GM18507 (cell line): ENCODE measurements at regions not wholly inside any gene's neighbourhood (a gene's known extent, or its start where the extent isn't known, plus 50 kb on each side); places are given as distances from the start of the nearest gene placed in this dataset.
"Not testable (repeated sequence)": the region's sequence is repeated elsewhere in the genome, so short reads cannot be mapped to it uniquely, and the experiment has no call there.

Experiments
- DNase-seq: peaks from one replicate; pipeline ENCODE4 v3.0.0; 2011; ENCODE audit warnings: low read depth; ENCODE audit not compliant: insufficient read length; ENCODE audit errors: extremely low spot score
- FAIRE-seq: peaks from 2 replicates; lab custom pipeline; 2011; peaks lifted over from hg19 to GRCh38; lab: Jason Lieb, UNC

GRCh38 chr2:131663501-131663900 lies 135.8 kb downstream of the CCDC74A start:
- DNase-seq, FAIRE-seq: not testable (repeated sequence)

- DNase-seq, FAIRE-seq: not testable (repeated sequence)
Observed at GRCh38 chr2:131665716-131666115, 138.0 kb downstream of the CCDC74A start.

- not testable (repeated sequence) for DNase-seq, FAIRE-seq
Observed at GRCh38 chr2:131668794-131669540, 141.3 kb downstream of the CCDC74A start.

GRCh38 chr2:131671841-131672470 lies 144.3 kb downstream of the CCDC74A start:
- FAIRE-seq, DNase-seq: not testable (repeated sequence)

- DNase-seq, FAIRE-seq: not testable (repeated sequence)
Observed at GRCh38 chr2:131672471-131673399, 145.0 kb downstream of the CCDC74A start.

- FAIRE-seq (peak; percentile 26), DNase-seq (peak; percentile 50)
Observed at GRCh38 chr2:131673400-131674173, 145.9 kb downstream of the CCDC74A start.

GRCh38 chr2:131674174-131674507 lies 146.5 kb downstream of the CCDC74A start:
- DNase-seq (no peak), FAIRE-seq (no peak)

GRCh38 chr2:131681611-131682121 lies 154.0 kb downstream of the CCDC74A start:
- not testable (repeated sequence) for DNase-seq, FAIRE-seq

- peak; percentile 64 for FAIRE-seq
- DNase-seq, result peak; percentile 67
Observed at GRCh38 chr2:131682122-131682944, 154.6 kb downstream of the CCDC74A start.

GRCh38 chr2:131682945-131683330 lies 155.2 kb downstream of the CCDC74A start:
- FAIRE-seq, DNase-seq: not testable (repeated sequence)

GRCh38 chr2:131684631-131685316 lies 157.1 kb downstream of the CCDC74A start:
- DNase-seq, FAIRE-seq: not testable (repeated sequence)

GRCh38 chr2:131686164-131686893 lies 158.6 kb downstream of the CCDC74A start:
- FAIRE-seq, result not testable (repeated sequence)

GRCh38 chr2:131686894-131687238 lies 159.2 kb downstream of the CCDC74A start:
- not testable (repeated sequence) for DNase-seq, FAIRE-seq

More at GRCh38 chr2:131686164-131686893, 158.6 kb downstream of the CCDC74A start:
- not testable (repeated sequence) for DNase-seq

- DNase-seq, FAIRE-seq: not testable (repeated sequence)
Observed at GRCh38 chr2:131689066-131689465, 161.4 kb downstream of the CCDC74A start.

GRCh38 chr2:131711268-131711667 lies 183.6 kb downstream of the CCDC74A start:
- not testable (repeated sequence) for DNase-seq, FAIRE-seq

- not testable (repeated sequence) for DNase-seq, FAIRE-seq
Observed at GRCh38 chr2:131717907-131718306, 190.2 kb downstream of the CCDC74A start.

- not testable (repeated sequence) for FAIRE-seq, DNase-seq
Observed at GRCh38 chr2:131721163-131721562, 193.5 kb downstream of the CCDC74A start.
